ENCODE measurements at regions not wholly inside any gene's neighbourhood (a gene's known extent, or its start where the extent isn't known, plus 50 kb on each side); places are given as distances from the start of the nearest gene placed in this dataset.

DNA sequence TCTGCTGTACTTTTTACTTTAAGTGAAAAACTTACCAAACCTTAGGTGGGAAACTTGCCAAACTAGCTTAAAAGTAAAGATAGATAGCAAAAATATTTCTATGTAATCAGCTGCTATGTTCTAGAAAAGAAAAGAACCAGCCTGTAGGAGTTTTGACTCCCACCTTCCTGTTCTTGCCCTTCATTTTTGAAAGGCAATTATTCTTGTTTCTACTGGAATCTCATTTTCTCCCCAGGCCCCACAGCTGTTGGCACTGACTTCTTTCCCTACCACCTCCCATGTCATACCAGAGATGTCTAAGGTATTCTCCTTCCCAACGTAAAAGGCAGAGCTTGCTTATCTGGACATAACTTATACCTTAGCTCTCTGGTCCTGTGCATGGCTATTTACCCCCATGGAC lies 389.7 kb downstream of the ARHGEF28 start:
- TF ChIP-seq, protein P1, sequence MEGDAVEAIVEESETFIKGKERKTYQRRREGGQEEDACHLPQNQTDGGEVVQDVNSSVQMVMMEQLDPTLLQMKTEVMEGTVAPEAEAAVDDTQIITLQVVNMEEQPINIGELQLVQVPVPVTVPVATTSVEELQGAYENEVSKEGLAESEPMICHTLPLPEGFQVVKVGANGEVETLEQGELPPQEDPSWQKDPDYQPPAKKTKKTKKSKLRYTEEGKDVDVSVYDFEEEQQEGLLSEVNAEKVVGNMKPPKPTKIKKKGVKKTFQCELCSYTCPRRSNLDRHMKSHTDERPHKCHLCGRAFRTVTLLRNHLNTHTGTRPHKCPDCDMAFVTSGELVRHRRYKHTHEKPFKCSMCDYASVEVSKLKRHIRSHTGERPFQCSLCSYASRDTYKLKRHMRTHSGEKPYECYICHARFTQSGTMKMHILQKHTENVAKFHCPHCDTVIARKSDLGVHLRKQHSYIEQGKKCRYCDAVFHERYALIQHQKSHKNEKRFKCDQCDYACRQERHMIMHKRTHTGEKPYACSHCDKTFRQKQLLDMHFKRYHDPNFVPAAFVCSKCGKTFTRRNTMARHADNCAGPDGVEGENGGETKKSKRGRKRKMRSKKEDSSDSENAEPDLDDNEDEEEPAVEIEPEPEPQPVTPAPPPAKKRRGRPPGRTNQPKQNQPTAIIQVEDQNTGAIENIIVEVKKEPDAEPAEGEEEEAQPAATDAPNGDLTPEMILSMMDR (IDR thresholded peaks at IDR 0.05): no peak
- TF ChIP-seq EZH2phosphoT487 (IDR thresholded peaks at IDR 0.05): no peak
- TF ChIP-seq EZH2 (IDR thresholded peaks at IDR 0.05): no peak
